ENCODE measurements at regions not wholly inside any gene's neighbourhood (a gene's known extent, or its start where the extent isn't known, plus 50 kb on each side); places are given as distances from the start of the nearest gene placed in this dataset.
"Not testable (repeated sequence)": the region's sequence is repeated elsewhere in the genome, so short reads cannot be mapped to it uniquely, and the experiment has no call there.

- DNase-seq = no peak
These were observed 957.8 kb downstream of the SLC4A3 start for GRCh38 chr2:220585241-220585640.

- DNase-seq = no peak
These were observed 959.6 kb downstream of the SLC4A3 start for GRCh38 chr2:220586980-220587530.

GRCh38 chr2:220588148-220588547 is 960.7 kb downstream of the SLC4A3 start:
- DNase-seq = no peak

- no peak for DNase-seq
These were observed 963.0 kb downstream of the SLC4A3 start for GRCh38 chr2:220590476-220590875.

GRCh38 chr2:220593526-220593925 is 966.1 kb downstream of the SLC4A3 start:
- no peak for DNase-seq

GRCh38 chr2:220601674-220602073 is 970.4 kb downstream of the EPHA4 start:
- no peak for DNase-seq

GRCh38 chr2:220613004-220613403 is 959.1 kb downstream of the EPHA4 start:
- not testable (repeated sequence) for DNase-seq

GRCh38 chr2:220614064-220614463 is 958.0 kb downstream of the EPHA4 start:
- DNase-seq = no peak

GRCh38 chr2:220619525-220620220 is 952.4 kb downstream of the EPHA4 start:
- DNase-seq = no peak

- no peak for DNase-seq
These were observed 945.5 kb downstream of the EPHA4 start for GRCh38 chr2:220626603-220627002.

GRCh38 chr2:220628252-220628651 is 943.9 kb downstream of the EPHA4 start:
- DNase-seq = no peak

GRCh38 chr2:220641137-220641536 is 931.0 kb downstream of the EPHA4 start:
- DNase-seq = no peak

GRCh38 chr2:220646424-220646823 is 925.7 kb downstream of the EPHA4 start:
- DNase-seq = no peak

GRCh38 chr2:220648628-220649027 is 923.5 kb downstream of the EPHA4 start:
- DNase-seq = no peak

- DNase-seq = no peak
These were observed 918.3 kb downstream of the EPHA4 start for GRCh38 chr2:220653776-220654175.

GRCh38 chr2:220654322-220654721 is 917.8 kb downstream of the EPHA4 start:
- DNase-seq = no peak

GRCh38 chr2:220660277-220661145 is 911.6 kb downstream of the EPHA4 start:
- DNase-seq = no peak

GRCh38 chr2:220662431-220662830 is 909.7 kb downstream of the EPHA4 start:
- DNase-seq = no peak

GRCh38 chr2:220663065-220663464 is 909.0 kb downstream of the EPHA4 start:
- DNase-seq = no peak

GRCh38 chr2:220664272-220665107 is 907.6 kb downstream of the EPHA4 start:
- DNase-seq = no peak

GRCh38 chr2:220665108-220665471 is 907.0 kb downstream of the EPHA4 start:
- no peak for DNase-seq

GRCh38 chr2:220669324-220669723 is 902.8 kb downstream of the EPHA4 start:
- no peak for DNase-seq

GRCh38 chr2:220670511-220670910 is 901.6 kb downstream of the EPHA4 start:
- no peak for DNase-seq

Data from GOT3 (cell line).